ENCODE measurements at regions not wholly inside any gene's neighbourhood (a gene's known extent, or its start where the extent isn't known, plus 50 kb on each side); places are given as distances from the start of the nearest gene placed in this dataset.

GRCh38 chr6:148671085-148671484, 75.7 kb upstream of the UST start:
- no peak for TF ChIP-seq CTCF (IDR thresholded peaks at IDR 0.05; ENCODE audit: control extremely low read depth in 1 of 3, insufficient read depth in 1 of 3, low read depth in 1 of 3, low read length in 3 of 3)
- TF ChIP-seq MAX (IDR thresholded peaks at IDR 0.05): no peak
- TF ChIP-seq SP1 (IDR thresholded peaks at IDR 0.05; ENCODE audit: low read depth, low read length): no peak
- TF ChIP-seq NRF1 (IDR thresholded peaks at IDR 0.05; ENCODE audit: low read depth, low read length): no peak
- no peak for TF ChIP-seq POLR2AphosphoS5 (IDR thresholded peaks at IDR 0.05; ENCODE audit: low read depth, low read length)
- TF ChIP-seq POLR2A (IDR thresholded peaks at IDR 0.05; ENCODE audit: control extremely low read depth in 1 of 2, low read depth in 2 of 2, low read length in 2 of 2): no peak
- TF ChIP-seq RFX5 (IDR thresholded peaks at IDR 0.05; ENCODE audit: borderline replicate concordance, low read depth, low read length): no peak
- TF ChIP-seq SRF (IDR thresholded peaks at IDR 0.05; ENCODE audit: low read depth, low read length): no peak
- no peak for TF ChIP-seq SIN3A (conservative IDR thresholded peaks at IDR 0.05 in 1 of 2, IDR thresholded peaks at IDR 0.05 in 1 of 2; ENCODE audit: low read depth in 1 of 2, low read length in 2 of 2)
- TF ChIP-seq GABPA (IDR thresholded peaks at IDR 0.05; ENCODE audit: borderline replicate concordance, insufficient read depth, low read length): no peak

Data from H1 (cell line).